GM18907 (cell line): ENCODE measurements at regions not wholly inside any gene's neighbourhood (a gene's known extent, or its start where the extent isn't known, plus 50 kb on each side); places are given as distances from the start of the nearest gene placed in this dataset.

Source experiments
- ATAC-seq: cut with Tn5 transposase; IDR thresholded peaks from one replicate; pipeline ENCODE4 v1.9.1; 2021; ENCODE audit warnings: mild to moderate bottlenecking, moderate library complexity; ENCODE audit not compliant: unreplicated experiment

- no peak for ATAC-seq
Measured at GRCh38 chr17:72063756-72064450, 56.9 kb upstream of the SOX9 start.

- ATAC-seq, result no peak
Measured at GRCh38 chr17:72064606-72065193, 56.1 kb upstream of the SOX9 start.

- no peak for ATAC-seq
Measured at GRCh38 chr17:72065556-72065955, 55.3 kb upstream of the SOX9 start.

- no peak for ATAC-seq
Measured at GRCh38 chr17:72068643-72069042, 52.2 kb upstream of the SOX9 start.

- no peak for ATAC-seq
Measured at GRCh38 chr17:72069586-72070202, 51.1 kb upstream of the SOX9 start.
